ENCODE measurements at regions not wholly inside any gene's neighbourhood (a gene's known extent, or its start where the extent isn't known, plus 50 kb on each side); places are given as distances from the start of the nearest gene placed in this dataset.

GRCh38 chr16:26981266-26981938, 85.3 kb upstream of the C16orf82 start:
- TF ChIP-seq SUZ12 (IDR thresholded peaks at IDR 0.05; ENCODE audit: extremely low read depth, insufficient read depth, insufficient read length) (no peak), ZNF274 (IDR thresholded peaks at IDR 0.05; ENCODE audit: low read depth, low read length) (no peak), YY1 (IDR thresholded peaks at IDR 0.05; ENCODE audit: insufficient read depth, insufficient read length) (no peak)

Measured in NT2/D1 (cell line).